ENCODE measurements at regions not wholly inside any gene's neighbourhood (a gene's known extent, or its start where the extent isn't known, plus 50 kb on each side); places are given as distances from the start of the nearest gene placed in this dataset.
A peak's percentile ranks its signal among the peaks of the same experiment; 100 is the strongest.

- no peak for DNase-seq
Measured at GRCh38 chr18:48488388-48488850, 50.4 kb upstream of the CTIF start.

GRCh38 chr18:48486754-48487153 is 52.1 kb upstream of the CTIF start:
- no peak for DNase-seq

GRCh38 chr18:48485828-48486405 is 52.9 kb upstream of the CTIF start:
- no peak for DNase-seq

GRCh38 chr18:48481092-48481491 is 57.7 kb upstream of the CTIF start:
- DNase-seq, result no peak

GRCh38 chr18:48479531-48479930 is 59.3 kb upstream of the CTIF start:
- no peak for DNase-seq

- DNase-seq, result no peak
Measured at GRCh38 chr18:48477348-48477747, 61.5 kb upstream of the CTIF start.

- DNase-seq, result no peak
Measured at GRCh38 chr18:48476550-48476917, 62.3 kb upstream of the CTIF start.

GRCh38 chr18:48475635-48476549 is 62.9 kb upstream of the CTIF start:
- DNase-seq, result peak; percentile 27 to 47

GRCh38 chr18:48473816-48474215 is 64.6 kb upstream of the ZBTB7C start:
- DNase-seq, result no peak

- no peak for DNase-seq
Measured at GRCh38 chr18:48472610-48473009, 63.4 kb upstream of the ZBTB7C start.

GRCh38 chr18:48470484-48471180 is 61.4 kb upstream of the ZBTB7C start:
- DNase-seq, result no peak

GRCh38 chr18:48468151-48468550 is 59.0 kb upstream of the ZBTB7C start:
- no peak for DNase-seq

- DNase-seq, result no peak
Measured at GRCh38 chr18:48467231-48467630, 58.0 kb upstream of the ZBTB7C start.

- no peak for DNase-seq
Measured at GRCh38 chr18:48462510-48462909, 53.3 kb upstream of the ZBTB7C start.

GRCh38 chr18:48460929-48461583 is 51.9 kb upstream of the ZBTB7C start:
- DNase-seq, result no peak

GRCh38 chr18:48459465-48459864 is 50.3 kb upstream of the ZBTB7C start:
- no peak for DNase-seq

- DNase-seq, result no peak
Measured at GRCh38 chr18:48459016-48459415, 49.8 kb upstream of the ZBTB7C start.

Data from activated T-cell treated with anti-CD3 and anti-CD28 coated beads, Interleukin-2, amount 50 U/mL, for 48 hours (primary cell).